Peyer's patch (tissue), 4 donors: ENCODE measurements at regions not wholly inside any gene's neighbourhood (a gene's known extent, or its start where the extent isn't known, plus 50 kb on each side); places are given as distances from the start of the nearest gene placed in this dataset.

Experiments used
- DNase-seq, 3 donors: peaks; one replicate each; pipeline ENCODE4 v3.0.0-alpha.2; 2017 to 2019
- H3K27ac ChIP-seq, 4 donors: fragments of 200-600 bp; sonication (generic); one replicate each; pipeline ENCODE4 v1.5.1; 2016 to 2019
- H3K27me3 ChIP-seq, 2 donors: fragments of 200-600 bp; sonication (generic); one replicate each; pipeline ENCODE4 v1.5.1; 2019
- H3K36me3 ChIP-seq, 3 donors: fragments of 200-600 bp; sonication (generic); one replicate each; pipeline ENCODE4 v1.5.1; 2016 to 2019
- H3K4me1 ChIP-seq, 4 donors: fragments of 200-600 bp; sonication (generic); one replicate each; pipeline ENCODE4 v1.5.1; 2016 to 2019
- H3K4me3 ChIP-seq, 4 donors: fragments of 200-600 bp; sonication (generic); 1 replicate in 3 of 4; 2 replicates in 1 of 4; pipeline ENCODE4 v1.5.1; 2016 to 2019; ENCODE audit warnings: mild to moderate bottlenecking in 1 of 4
- H3K9me3 ChIP-seq, 4 donors: fragments of 200-600 bp; sonication (generic); one replicate each; pipeline ENCODE4 v1.5.1; 2016 to 2019; ENCODE audit warnings: mild to moderate bottlenecking in 1 of 4
- POLR2A ChIP-seq, 2 donors: fragments of 450-650 bp; IDR thresholded peaks; one replicate each; pipeline ENCODE4 v1.5.1; 2017; ENCODE audit warnings: antibody characterized with exemption in 2 of 2, mild to moderate bottlenecking in 2 of 2, moderate library complexity in 2 of 2
- TF ChIP-seq, protein P1 (sequence below), 6 experiments: fragments of 450-650 bp in 4 of 6; fragments of 200-600 bp in 2 of 6; sonication (generic) in 1 of 6; IDR thresholded peaks; one replicate each; pipeline ENCODE4 v1.5.1; 2017 to 2019; ENCODE audit warnings: antibody characterized with exemption in 6 of 6, mild to moderate bottlenecking in 3 of 6, moderate library complexity in 1 of 6

- Histone ChIP-seq H3K9me3 (no peaks in the 10 kb centered on the region), H3K36me3 (no peaks in the 10 kb centered on the region), H3K27me3 (no peaks in the 10 kb centered on the region), H3K4me3 (no peak overlapping the region), H3K4me1 (no peaks in the 10 kb centered on the region), H3K27ac (no peak overlapping the region)
- DNase-seq: no peak
- TF ChIP-seq POLR2A (IDR thresholded peaks at IDR 0.05): no peak
- TF ChIP-seq, protein P1, sequence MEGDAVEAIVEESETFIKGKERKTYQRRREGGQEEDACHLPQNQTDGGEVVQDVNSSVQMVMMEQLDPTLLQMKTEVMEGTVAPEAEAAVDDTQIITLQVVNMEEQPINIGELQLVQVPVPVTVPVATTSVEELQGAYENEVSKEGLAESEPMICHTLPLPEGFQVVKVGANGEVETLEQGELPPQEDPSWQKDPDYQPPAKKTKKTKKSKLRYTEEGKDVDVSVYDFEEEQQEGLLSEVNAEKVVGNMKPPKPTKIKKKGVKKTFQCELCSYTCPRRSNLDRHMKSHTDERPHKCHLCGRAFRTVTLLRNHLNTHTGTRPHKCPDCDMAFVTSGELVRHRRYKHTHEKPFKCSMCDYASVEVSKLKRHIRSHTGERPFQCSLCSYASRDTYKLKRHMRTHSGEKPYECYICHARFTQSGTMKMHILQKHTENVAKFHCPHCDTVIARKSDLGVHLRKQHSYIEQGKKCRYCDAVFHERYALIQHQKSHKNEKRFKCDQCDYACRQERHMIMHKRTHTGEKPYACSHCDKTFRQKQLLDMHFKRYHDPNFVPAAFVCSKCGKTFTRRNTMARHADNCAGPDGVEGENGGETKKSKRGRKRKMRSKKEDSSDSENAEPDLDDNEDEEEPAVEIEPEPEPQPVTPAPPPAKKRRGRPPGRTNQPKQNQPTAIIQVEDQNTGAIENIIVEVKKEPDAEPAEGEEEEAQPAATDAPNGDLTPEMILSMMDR (IDR thresholded peaks at IDR 0.05): no peak
These were observed 127.6 kb upstream of the F3 start for GRCh38 chr1:94669198-94669597.

- H3K4me1 ChIP-seq: no peaks in the 10 kb centered on the region
- no peak for TF ChIP-seq POLR2A (IDR thresholded peaks at IDR 0.05)
- TF ChIP-seq, protein P1 (IDR thresholded peaks at IDR 0.05): no peak
- no peak overlapping the region for H3K4me3 ChIP-seq
- no peak for DNase-seq
- H3K36me3 ChIP-seq: no peaks in the 10 kb centered on the region
- H3K27ac ChIP-seq: no peak overlapping the region
- no peaks in the 10 kb centered on the region for H3K27me3 ChIP-seq
- H3K9me3 ChIP-seq: no peaks in the 10 kb centered on the region
These were observed 127.0 kb upstream of the F3 start for GRCh38 chr1:94668528-94668927.

- Histone ChIP-seq H3K36me3 (no peaks in the 10 kb centered on the region), H3K9me3 (no peaks in the 10 kb centered on the region), H3K27me3 (no peaks in the 10 kb centered on the region), H3K27ac (no peak overlapping the region), H3K4me3 (no peak overlapping the region), H3K4me1 (no peaks in the 10 kb centered on the region)
- TF ChIP-seq, protein P1 (IDR thresholded peaks at IDR 0.05): no peak
- no peak for TF ChIP-seq POLR2A (IDR thresholded peaks at IDR 0.05)
- no peak for DNase-seq
These were observed 126.3 kb upstream of the F3 start for GRCh38 chr1:94667818-94668217.

GRCh38 chr1:94666797-94667196, 125.2 kb upstream of the F3 start:
- no peaks in the 10 kb centered on the region for H3K27me3 ChIP-seq
- no peak for DNase-seq
- no peaks in the 10 kb centered on the region for H3K36me3 ChIP-seq
- H3K9me3 ChIP-seq: no peaks in the 10 kb centered on the region
- no peak overlapping the region for H3K27ac ChIP-seq
- no peak for TF ChIP-seq POLR2A (IDR thresholded peaks at IDR 0.05)
- TF ChIP-seq, protein P1 (IDR thresholded peaks at IDR 0.05): no peak
- H3K4me3 ChIP-seq: no peak overlapping the region
- no peaks in the 10 kb centered on the region for H3K4me1 ChIP-seq

DNA sequence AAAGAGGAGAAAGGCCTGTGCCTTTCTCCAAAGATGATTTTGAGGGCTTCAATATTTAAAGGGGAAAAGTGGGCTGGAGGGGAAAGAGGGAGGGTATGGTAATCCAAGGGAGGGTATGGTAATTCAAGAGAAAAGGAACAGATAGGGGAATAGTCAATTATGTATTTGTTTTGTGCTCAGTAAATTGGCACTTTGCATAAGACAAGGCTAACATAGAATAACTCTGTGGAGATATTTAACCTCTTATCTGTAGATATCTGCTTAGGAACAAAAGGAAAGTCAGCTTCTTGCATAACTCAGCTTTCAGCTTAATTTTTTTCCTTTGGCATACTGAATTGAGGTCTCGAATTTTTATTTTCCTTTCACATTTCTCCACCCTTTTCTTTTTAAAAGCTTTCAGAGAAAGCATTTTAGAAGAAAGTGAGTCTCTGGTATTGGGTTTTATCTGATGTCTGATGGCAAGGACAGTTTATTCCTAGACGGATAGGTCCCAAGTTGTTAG, 119.9 kb upstream of the F3 start:
- H3K27ac ChIP-seq: no peak overlapping the region
- no peak for TF ChIP-seq POLR2A (IDR thresholded peaks at IDR 0.05)
- TF ChIP-seq, protein P1 (IDR thresholded peaks at IDR 0.05): no peak
- DNase-seq: no peak
- no peaks in the 10 kb centered on the region for H3K9me3 ChIP-seq
- H3K4me1 ChIP-seq: peaks cover 0 to 10% (median 0%) of the 10 kb centered on the region in 4 donors
- no peak overlapping the region for H3K4me3 ChIP-seq
- no peaks in the 10 kb centered on the region for H3K36me3 ChIP-seq
- H3K27me3 ChIP-seq: no peaks in the 10 kb centered on the region

GRCh38 chr1:94660994-94661393, 119.4 kb upstream of the F3 start:
- H3K4me1 ChIP-seq: peaks cover 0 to 10% (median 0%) of the 10 kb centered on the region in 4 donors
- H3K4me3 ChIP-seq: no peak overlapping the region
- H3K9me3 ChIP-seq: no peaks in the 10 kb centered on the region
- no peaks in the 10 kb centered on the region for H3K36me3 ChIP-seq
- H3K27ac ChIP-seq: no peak overlapping the region
- TF ChIP-seq, protein P1 (IDR thresholded peaks at IDR 0.05): no peak
- TF ChIP-seq POLR2A (IDR thresholded peaks at IDR 0.05): no peak
- H3K27me3 ChIP-seq: no peaks in the 10 kb centered on the region
- no peak for DNase-seq
